Gastrocnemius medialis (tissue), 4 donors: ENCODE measurements at regions not wholly inside any gene's neighbourhood (a gene's known extent, or its start where the extent isn't known, plus 50 kb on each side); places are given as distances from the start of the nearest gene placed in this dataset.

Experiments used
- CTCF ChIP-seq, 5 experiments: fragments of 450-650 bp in 3 of 5; fragments of 200-600 bp in 2 of 5; sonication (generic) in 2 of 5; IDR thresholded peaks in 4 of 5; conservative IDR thresholded peaks in 1 of 5; 1 replicate in 4 of 5; 2 replicates in 1 of 5; pipeline ENCODE4 v1.5.1; 2016 to 2019; ENCODE audit warnings: antibody characterized with exemption in 5 of 5, mild to moderate bottlenecking in 3 of 5, moderate library complexity in 3 of 5
- POLR2A ChIP-seq, 2 donors: fragments of 450-650 bp; IDR thresholded peaks; one replicate each; pipeline ENCODE4 v1.6.1; 2017; ENCODE audit warnings: antibody characterized with exemption in 2 of 2, mild to moderate bottlenecking in 2 of 2, moderate library complexity in 2 of 2

- TF ChIP-seq CTCF (IDR thresholded peaks at IDR 0.05 in 4 of 5, conservative IDR thresholded peaks at IDR 0.05 in 1 of 5) (no peak), POLR2A (IDR thresholded peaks at IDR 0.05) (no peak)
Measured at GRCh38 chr13:71209217-71209616, 657.8 kb downstream of the DACH1 start.
